KG1 (cell line): ENCODE measurements at regions not wholly inside any gene's neighbourhood (a gene's known extent, or its start where the extent isn't known, plus 50 kb on each side); places are given as distances from the start of the nearest gene placed in this dataset.

ENCODE experiments used
- DNase-seq: peaks from one replicate; lab custom pipeline; 2025; lab: John Stamatoyannopoulos, UW

DNA sequence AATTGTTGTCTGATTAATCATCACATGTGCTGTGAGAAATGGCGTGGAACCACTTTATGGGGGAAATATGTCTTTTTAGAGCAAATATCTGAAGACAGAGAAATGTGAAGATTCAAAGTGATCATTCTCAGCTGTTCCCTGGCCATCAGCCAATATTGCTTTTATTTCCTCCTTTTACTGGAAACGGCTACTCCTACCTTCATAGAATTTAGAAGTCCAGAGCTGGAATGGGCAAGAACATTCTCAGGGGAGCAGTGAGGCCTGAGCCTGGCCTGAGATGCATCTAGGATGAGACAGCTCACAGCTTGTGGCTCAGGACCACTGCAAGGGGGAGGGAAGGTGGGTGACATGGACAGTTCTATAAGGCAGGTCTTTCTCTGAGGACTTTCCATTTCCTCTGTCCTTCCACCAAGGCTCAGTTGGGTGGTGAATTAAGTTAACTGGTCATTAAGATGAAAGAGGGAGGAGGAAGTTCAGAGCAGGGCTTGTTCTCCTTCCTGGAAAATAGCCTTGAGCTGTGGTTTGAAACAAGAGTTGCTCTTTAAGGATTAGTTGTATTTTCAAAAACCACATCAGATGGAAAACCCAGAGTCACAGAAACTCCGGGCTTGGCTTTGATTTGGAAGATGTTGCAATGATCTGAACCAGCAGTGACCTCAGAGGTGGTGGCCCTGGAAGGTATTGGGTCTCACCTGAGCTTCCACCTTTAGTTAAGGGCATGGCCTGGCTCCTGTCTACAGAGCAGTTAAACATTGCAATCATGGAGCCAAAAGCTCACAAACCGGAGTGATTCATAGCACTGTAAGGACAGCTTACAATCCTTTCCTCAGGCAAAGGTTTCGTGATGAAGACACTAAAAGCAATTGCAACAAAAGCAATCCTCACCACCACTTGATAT, 144.3 kb downstream of the VAPA start:
- no peak for DNase-seq

GRCh38 chr18:10059610-10060468, 146.0 kb downstream of the VAPA start:
- no peak for DNase-seq

- no peak for DNase-seq
Measured at GRCh38 chr18:10060469-10060782, 146.6 kb downstream of the VAPA start.

DNA sequence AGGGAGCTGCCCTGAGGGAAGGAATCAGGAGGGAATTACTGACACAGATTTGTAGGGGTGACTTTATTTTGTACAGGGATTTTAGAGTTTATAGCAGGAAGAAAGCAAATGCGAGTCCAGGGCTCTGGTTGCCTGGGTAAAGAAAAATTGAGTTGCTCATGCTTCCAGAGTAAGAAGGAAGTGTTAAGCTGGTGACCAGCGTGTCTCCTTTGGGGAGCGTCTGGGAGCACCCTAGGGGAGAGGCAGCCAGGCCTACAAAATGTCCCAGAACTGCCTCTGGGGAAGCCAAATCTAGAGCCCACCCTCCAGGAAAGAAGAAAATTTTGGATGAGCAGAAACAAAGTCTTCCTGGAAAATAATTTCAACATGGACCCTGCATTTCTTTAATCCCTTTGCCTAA, 147.0 kb downstream of the VAPA start:
- no peak for DNase-seq

DNA sequence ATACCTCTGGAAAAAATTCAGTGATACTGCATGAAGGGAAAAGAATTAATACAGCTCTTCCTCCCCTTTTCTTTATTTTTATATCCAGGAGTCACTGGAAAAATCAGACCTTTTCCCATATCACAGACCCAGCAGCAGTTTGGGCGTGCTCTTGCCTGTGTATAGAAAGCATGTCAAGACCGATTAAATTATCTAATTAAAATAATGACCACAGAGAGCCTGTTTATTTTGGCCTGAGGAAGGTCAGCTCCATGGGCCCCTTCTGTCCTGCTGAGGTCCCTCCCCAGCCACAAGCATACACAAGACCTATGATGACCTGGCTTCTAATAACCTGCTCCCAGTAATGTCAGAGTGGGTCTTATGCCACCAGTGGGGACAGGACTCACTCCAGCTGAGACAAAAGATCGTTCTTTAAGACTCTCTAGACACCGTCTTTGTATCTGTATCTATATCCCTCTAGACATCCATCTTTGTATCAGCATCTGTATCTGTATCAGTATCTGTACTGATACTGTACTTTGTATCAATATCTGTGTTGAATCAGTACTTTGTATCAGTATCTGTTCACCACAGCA, 147.8 kb downstream of the VAPA start:
- no peak for DNase-seq

GRCh38 chr18:10062302-10063300, 148.8 kb downstream of the VAPA start:
- DNase-seq: no peak

DNA sequence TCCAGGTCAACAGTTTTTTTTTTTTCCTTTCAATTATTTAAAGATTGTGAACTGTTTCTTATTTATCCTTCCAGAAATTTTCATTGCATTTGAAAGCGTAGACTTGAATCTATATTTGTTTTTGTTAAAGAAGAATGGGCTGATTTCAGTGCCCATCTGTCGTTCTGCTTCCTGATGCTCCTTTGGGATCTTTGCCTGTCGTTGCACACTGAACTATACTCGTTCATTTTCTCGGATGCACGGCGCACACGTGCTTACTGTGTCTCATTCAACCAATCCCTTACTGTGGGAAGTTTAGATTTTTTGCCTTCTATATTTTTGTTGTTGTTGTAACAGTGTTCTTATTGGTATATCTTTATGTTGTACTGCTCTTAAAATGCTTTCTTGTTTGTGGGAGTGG, 149.7 kb downstream of the VAPA start:
- DNase-seq: no peak

DNA sequence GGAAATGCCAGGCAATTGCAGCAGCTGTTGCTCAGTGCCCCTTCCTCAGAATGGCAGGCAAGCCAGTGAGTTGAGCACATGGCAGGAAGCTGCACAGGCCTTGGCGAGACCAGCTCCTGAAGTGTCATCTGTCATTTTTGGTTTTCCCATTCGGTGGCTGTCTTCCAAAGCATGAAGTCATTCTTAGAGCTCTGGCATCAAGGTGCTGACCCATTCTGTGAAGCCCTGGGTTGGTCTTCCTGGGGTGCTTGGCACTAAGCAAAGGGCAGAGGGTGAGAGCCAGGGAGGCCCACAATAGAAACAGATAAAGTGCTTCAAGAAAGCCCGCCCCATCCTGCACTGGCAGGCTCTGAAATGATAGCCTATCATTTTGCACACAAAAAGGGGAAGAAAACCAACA, 150.5 kb downstream of the VAPA start:
- DNase-seq: no peak

DNA sequence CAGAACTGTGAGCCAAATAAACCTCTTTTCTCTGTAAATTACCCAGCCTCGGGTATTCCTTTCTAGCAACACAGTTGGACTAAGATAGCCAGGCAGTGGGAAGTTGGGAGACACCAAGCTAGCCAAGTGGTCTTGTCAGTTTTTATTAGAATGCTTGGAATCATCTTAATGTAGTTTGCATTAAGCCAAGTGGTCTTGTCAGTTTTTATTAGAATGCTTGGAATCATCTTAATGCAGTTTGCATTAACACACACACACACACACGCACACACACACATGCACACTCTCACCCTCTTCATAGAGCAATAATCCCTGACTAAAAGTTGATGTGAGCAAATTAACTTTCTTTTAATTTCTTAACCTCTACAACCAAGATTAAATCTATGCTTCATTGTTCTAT, 151.5 kb downstream of the VAPA start:
- DNase-seq: no peak

DNA sequence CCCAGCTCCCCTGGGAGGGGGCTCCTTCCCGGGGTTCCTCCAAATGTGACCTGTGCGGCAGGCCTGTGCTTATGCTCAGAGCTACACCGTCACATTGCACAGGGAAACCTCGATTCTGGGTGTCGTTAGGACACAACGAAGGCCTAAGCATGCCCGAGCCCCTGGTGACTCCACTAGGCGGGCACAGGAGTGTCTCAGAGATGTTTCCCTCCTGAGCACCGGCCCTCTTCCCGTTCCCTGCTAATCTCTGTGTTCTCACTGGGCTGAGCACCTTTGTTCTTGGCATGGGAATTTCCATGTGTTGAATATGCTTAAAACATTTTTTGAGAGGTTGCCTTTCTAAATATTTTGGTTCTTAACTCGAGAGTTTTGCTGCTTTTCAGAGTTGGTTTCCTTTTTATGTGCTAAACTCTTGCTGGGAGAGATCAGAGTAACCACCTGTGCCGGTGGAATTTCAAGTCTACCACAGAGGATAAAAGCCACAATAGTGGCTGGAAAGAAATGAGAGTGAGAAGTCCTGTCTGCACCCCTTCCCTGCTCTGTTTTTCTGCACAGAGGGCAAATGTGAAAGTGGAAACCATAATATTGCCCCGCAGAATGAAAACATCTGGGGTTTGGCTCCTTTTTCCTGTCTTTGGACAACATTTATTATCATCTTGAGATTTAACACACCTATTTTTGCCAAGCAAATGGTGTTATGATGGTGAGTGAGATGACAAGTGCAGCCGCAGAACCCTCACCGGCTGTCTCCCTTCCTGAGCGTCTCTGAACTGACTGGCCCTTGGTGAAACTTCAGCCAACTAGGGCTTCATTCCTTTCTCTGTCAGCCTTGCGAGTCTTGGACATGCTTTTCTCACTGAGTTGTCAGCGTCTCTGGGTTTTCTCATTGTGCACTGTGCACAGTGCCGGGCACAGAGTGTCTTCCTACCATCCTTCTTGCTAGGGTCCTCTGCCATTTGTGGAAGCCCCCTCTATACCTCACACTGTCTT, 154.1 kb downstream of the VAPA start:
- no peak for DNase-seq

DNA sequence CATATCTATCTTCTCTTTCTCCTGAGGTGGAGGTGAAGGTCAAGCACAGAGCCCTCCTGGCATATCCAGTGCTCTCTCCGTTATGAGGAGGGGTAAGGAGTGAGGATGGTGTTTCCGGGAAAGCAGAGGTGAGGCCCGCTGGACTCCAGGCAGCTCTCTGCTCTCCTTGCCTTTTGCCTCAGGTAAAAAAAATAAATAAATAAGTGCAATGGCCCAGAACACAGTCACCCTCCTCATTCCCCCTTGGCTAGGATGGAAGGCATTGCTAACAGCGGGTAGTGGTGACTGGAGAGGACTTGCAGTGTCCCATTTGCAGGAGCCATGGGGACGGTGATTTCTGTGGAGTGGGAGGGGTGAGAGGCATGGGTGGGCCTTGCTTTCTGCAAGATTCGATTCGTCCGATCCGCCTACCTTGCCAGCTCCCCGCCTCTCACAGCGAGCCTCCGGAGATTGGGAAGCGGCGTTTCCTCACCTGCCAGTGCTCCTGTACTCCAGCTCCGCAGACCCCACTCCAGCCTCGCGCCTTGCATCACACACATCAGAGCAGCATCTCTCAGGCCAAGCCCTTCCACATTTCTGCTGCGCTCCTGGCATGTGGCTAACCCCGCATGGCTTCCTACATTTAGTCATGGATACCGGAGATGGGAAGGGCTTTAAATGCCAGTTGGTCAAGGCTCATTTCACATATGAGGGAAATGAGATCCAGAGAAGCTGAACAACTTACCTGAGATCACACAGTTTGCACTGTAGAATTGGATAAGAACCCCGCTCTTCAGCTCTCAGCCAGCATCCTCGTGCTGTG, 155.2 kb downstream of the VAPA start:
- no peak for DNase-seq

DNA sequence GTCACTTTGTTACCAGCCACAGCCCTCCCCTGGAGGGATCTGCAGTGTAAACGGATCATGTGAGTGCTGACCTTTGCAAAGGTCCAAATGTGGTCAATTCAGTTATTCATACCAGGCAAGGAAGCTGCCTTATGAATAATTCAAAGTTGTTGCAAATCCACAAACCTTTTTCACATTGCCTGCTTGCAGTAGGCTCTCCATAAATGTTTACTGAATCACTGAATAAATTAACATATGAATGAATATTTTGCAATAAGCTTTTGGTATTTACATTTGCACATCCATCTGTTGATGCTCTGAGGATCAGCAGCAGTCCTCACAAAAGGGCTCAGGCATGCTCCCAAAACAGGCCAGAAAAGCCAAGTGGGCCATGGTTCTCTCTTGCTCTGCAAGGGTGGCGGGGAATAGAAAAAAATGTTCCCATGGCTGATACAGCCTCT, 156.8 kb downstream of the VAPA start:
- DNase-seq: no peak

DNA sequence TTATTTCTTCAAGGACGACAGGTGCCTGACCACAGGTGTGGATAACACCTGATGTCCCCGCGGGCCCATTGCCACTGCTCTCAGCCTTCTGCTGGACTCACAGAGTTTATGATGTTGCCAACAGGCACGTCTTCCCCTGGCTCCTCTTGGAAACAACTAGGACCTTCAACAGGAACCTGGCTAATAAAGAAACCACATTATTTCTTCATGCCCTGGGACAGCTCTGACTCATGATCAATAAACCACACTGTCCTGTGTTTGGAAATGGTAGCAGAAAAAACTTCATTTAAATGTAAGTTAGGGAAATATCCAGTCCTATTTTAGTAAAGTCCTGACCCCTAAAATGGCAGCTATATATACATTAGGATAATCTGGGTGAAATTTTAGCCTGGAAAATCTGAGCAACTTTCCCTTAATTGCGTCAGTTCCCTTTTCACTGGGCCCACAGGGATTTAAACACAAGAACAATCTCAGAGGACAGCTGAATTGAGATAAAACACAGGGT, 158.9 kb downstream of the VAPA start:
- DNase-seq: no peak

- DNase-seq: no peak
Measured at GRCh38 chr18:10074110-10074509, 160.3 kb downstream of the VAPA start.

GRCh38 chr18:10074728-10075127, 160.9 kb downstream of the VAPA start:
- DNase-seq: no peak

GRCh38 chr18:10076502-10077030, 162.8 kb downstream of the VAPA start:
- no peak for DNase-seq

GRCh38 chr18:10077986-10078385, 164.2 kb downstream of the VAPA start:
- DNase-seq: no peak

- DNase-seq: no peak
Measured at GRCh38 chr18:10080372-10080771, 166.6 kb downstream of the VAPA start.

DNA sequence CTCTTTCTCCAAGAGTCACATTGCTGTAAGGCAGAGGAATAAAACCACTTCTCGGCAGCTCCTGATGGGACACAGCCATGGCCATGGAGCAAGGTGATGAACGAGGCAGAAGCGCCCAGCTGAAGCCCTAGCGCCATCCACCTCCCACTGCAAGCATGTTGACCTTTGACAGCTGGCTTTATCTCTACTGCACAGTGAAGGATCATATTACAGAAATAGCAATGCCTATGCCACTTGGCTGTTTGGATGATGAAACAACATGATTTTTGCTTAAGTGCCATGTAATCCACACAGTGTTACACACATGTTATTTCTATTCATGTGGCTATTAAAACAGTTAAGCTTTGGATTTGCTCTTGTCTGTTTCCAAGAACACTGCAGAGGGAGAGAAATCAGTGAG, 167.7 kb downstream of the VAPA start:
- DNase-seq: no peak
